HG03159 (cell line): ENCODE measurements at regions not wholly inside any gene's neighbourhood (a gene's known extent, or its start where the extent isn't known, plus 50 kb on each side); places are given as distances from the start of the nearest gene placed in this dataset.
"Not testable (repeated sequence)": the region's sequence is repeated elsewhere in the genome, so short reads cannot be mapped to it uniquely, and the experiment has no call there.

ENCODE experiments used
- ATAC-seq: cut with Tn5 transposase; IDR thresholded peaks from one replicate; pipeline ENCODE4 v1.9.1; 2021; ENCODE audit warnings: mild to moderate bottlenecking, moderate library complexity; ENCODE audit not compliant: unreplicated experiment

DNA sequence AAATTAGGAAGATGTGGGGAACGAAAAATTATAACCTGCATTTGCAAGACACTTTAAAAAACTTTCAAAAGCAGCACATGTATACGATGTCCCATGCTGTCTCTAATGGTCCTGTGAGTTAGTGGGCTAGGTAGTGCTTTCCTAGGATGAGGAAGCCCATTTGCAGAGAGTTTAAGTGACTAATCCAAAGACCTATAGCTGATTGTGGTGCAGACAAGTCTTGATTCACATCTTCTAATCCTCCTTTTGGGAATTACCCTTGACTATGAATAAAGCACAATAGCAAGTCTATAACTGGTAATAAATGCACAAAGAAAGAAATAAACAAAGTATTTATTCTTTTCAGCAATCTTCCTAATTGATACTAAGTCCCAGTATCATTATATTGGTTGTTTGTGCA lies 234.6 kb upstream of the FANCL start:
- no peak for ATAC-seq

DNA sequence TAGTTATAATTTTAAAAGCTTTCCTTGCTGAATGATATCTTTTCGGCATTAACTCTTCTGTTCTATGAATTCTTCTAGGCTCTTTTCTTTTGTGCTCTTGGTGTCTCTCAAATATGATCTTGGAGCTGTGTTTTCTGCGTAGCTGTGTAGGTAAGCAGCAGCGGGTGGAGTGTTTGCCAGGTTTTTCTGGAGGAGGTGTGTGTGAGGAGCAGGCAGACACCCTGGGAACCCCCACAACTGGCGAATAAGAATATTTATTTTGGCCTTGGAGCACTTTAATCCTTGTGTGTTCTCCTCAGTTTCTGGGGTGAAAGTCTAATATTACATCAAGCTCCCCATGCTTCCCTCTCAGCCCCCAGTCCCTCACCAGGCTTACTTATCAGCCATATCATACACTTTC lies 232.0 kb upstream of the FANCL start:
- ATAC-seq = no peak

DNA sequence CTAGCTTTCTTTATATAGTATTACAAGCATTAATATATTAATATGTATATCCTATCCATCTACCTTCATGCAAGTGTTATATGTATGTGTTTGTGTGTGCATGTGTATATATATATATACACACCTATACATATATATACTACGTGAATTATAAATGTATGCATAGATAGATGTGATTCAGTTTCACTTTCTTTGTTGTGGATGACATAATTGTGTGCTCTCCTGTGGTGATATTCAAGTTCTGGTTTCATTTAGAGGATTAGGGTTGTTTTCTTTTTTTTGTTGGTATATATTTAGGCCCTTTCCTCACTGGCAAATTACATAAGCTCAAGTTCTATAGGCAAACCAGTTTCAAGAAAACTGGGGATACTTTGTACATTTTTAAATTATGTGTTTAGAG lies 225.7 kb upstream of the FANCL start:
- peak; percentile 83 for ATAC-seq

DNA sequence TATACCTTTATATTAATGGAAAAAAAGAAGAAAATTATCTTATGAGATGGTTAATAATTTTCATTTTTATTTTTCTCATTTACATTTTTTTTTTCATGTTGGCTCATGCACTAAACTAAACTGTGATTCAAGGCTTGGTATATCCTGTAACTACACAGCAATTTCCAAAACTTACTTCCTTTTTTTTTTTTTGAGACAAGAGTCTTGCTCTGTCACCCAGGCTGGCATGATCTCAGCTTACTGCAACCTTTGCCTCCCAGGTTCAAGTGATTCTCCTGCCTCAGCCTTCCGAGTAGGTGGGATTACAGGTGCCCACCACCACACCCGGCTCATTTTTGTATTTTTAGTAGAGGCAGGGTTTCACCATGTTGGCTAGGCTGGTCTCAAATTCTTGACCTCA lies 224.9 kb upstream of the FANCL start:
- not testable (repeated sequence) for ATAC-seq

- no peak for ATAC-seq
Observed at GRCh38 chr2:58460670-58461069, 219.5 kb upstream of the FANCL start.

- ATAC-seq = peak; percentile 99
Observed at GRCh38 chr2:58449286-58450010, 208.3 kb upstream of the FANCL start.

- no peak for ATAC-seq
Observed at GRCh38 chr2:58448845-58449244, 207.7 kb upstream of the FANCL start.

GRCh38 chr2:58448065-58448507 lies 207.0 kb upstream of the FANCL start:
- no peak for ATAC-seq

- ATAC-seq = no peak
Observed at GRCh38 chr2:58447586-58447985, 206.5 kb upstream of the FANCL start.

GRCh38 chr2:58441643-58442042 lies 200.5 kb upstream of the FANCL start:
- no peak for ATAC-seq

GRCh38 chr2:58436872-58437271 lies 195.7 kb upstream of the FANCL start:
- ATAC-seq = no peak

DNA sequence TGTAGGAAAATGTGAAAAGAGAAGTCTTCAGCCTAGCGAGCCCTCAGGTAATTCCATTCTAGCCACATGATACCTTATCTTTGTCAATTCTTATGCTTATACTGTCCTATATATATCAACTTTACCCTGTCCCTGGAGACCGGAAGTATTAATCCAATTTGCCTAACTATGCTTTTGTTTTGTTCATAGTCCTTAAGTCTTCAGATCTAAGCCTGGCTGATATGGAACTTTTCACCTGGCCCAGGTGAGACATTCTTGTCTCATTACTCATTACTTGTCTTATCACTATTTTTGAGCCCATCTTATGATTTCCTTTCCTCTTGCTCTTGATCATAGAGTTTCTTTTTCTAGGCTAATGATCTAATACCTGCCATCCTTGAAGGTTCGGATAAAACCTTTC lies 194.1 kb upstream of the FANCL start:
- ATAC-seq = no peak

DNA sequence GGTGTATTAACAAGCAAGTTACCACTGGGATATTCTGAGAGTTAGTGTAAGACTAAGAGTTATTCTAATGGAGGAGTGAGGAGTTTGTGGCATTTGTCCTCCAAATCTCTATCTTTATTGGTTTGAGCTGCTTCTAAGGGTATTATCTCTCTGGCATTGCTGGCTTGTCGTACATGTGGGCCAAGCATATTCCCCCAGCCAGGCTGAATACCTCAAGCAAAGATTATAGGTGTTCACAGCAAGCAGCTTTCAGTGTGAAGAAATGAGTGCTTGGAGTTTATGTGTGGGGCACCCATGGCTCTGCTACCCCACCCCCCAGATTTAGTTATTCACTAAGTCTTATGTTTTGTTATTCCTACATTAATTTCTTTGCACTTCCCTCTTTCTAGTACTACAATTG lies 193.6 kb upstream of the FANCL start:
- no peak for ATAC-seq

- ATAC-seq = no peak
Observed at GRCh38 chr2:58432491-58433170, 191.5 kb upstream of the FANCL start.

DNA sequence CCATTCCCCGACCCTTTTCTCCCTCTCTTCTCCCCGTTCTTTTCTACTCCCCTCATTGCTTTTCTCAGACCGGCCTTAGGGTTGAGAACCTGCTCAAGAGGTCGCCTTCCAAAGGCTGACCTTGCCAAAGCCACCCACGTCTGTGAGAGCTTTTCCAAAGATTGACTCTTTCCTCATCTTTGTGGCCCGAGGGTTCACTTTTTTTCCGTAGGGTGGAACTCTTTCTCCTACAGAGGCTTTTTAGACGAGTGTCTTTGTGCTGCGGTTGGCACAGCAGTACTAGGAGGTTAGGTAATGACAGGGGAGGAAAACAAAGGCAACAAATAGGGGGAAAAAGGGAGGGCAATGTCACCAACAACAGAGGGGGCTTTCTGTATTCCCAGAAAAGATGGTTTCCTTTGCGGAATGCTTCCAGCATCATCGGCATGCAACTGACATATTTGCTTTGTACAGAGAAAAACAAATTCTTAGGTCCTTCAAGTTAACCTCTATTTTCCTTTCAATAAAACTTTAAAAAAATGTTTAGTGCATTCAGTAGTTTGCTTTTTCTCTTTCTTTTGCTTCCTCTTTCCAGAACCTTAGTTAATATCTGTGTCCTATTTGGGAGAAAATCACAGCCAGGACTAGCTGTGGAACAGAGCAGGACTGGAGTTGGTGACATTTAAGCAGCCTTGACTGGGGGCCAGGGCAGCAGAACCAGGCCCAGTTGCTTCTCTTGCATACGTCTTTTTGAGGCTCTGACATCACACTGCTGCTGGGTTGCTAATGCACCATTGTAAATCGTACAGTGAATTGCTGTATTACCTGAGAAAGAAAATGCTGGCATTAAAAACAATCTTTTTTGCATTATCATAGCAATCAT lies 188.1 kb upstream of the FANCL start:
- peak; percentile 11 for ATAC-seq

- peak; percentile 59 for ATAC-seq
Observed at GRCh38 chr2:58428096-58429013, 187.2 kb upstream of the FANCL start.

- ATAC-seq = peak; percentile 9
Observed at GRCh38 chr2:58427572-58428095, 186.5 kb upstream of the FANCL start.

DNA sequence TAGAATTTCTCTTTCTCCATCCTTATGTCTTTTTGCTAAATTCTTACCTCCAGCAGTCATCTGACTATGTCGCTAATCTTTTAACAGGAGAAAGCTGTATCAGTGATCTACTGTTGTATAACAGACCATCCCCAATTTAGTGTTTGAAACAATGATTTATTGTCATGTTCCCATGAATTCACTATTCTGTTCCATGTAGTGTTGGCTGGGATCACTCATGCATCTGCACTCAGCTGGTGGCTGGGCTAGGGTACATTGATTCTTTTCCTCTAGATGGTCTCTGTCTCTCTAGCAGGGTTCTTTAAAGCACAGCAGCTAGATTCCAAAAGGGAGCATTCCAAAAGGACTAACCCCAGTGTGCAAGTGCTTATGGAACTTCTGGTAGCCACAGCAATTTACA lies 184.2 kb upstream of the FANCL start:
- ATAC-seq = no peak

DNA sequence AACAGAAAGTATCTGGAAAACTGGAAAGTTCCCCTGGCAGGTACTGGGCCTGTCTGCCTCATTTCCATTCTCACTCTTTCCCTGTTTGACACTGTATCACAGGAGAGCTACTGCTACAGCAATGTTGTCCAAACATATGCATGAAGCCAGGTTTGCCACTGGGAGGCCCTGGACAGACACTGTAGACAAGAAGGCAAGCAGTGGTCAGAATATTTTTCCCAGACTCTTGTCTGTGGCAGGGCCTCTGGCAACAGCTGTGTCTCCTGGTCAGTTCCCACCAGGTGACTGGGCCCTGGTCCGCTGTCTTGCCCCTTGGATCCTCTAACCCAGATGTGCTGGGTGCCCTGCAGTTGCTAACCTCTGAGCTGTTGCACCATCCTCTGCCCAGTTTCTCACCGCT lies 178.9 kb upstream of the FANCL start:
- ATAC-seq = no peak

DNA sequence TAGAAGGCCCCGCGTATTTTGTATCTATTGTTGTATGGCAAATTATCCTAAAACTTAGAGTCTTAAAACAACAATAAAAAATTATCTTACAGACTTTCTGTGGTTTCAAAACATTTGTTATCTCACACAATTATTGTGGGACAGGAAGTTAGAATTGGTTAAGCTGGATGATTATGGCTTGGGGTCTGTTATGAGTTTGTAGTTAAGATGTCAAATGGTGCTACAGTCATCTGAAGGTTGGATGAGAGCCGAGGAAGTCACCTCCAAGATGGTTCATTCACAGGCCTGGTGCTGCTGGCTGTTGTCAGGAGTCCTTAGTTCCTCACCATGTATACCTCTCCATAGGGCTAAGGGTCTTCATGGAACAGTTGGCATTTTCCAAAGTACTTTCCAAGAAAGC lies 175.6 kb upstream of the FANCL start:
- ATAC-seq = no peak
